ENCODE measurements at regions not wholly inside any gene's neighbourhood (a gene's known extent, or its start where the extent isn't known, plus 50 kb on each side); places are given as distances from the start of the nearest gene placed in this dataset.
"Not testable (repeated sequence)": the region's sequence is repeated elsewhere in the genome, so short reads cannot be mapped to it uniquely, and the experiment has no call there.

GRCh38 chr7:93706162-93706561, 131.6 kb upstream of the CALCR start:
- H2BK120ac ChIP-seq (ENCODE audit: low read depth, low read length); H4K5ac ChIP-seq (ENCODE audit: low read depth, low read length); H4K91ac ChIP-seq (ENCODE audit: insufficient read depth, low read depth, low read length); H3K27me3 ChIP-seq (ENCODE audit: control insufficient read depth, insufficient read depth, low read length); H3K9me3 ChIP-seq (ENCODE audit: control insufficient read depth, insufficient read depth, low read length); in situ Hi-C loops (cut with MboI; ENCODE audit: low sequenced_read_pairs); H3K9ac ChIP-seq (ENCODE audit: low read depth, low read length); POLR2A ChIA-PET (ENCODE audit: unreplicated experiment); BruUV-seq (replicated peaks); H3K4me2 ChIP-seq (ENCODE audit: low read depth, low read length); CTCF ChIA-PET; H3K79me1 ChIP-seq (ENCODE audit: low read depth in 1 of 2, low read length in 2 of 2); H2AFZ ChIP-seq (replicated peaks; ENCODE audit: low read length, poor library complexity); H2BK15ac ChIP-seq (ENCODE audit: low read depth, low read length); H3K4ac ChIP-seq (ENCODE audit: low read depth, low read length); H3K4me1 ChIP-seq (ENCODE audit: control insufficient read depth, insufficient read depth, low read length); H3K23ac ChIP-seq (ENCODE audit: low read depth, low read length); intact Hi-C loops (cut with micrococcal nuclease); H3K9me1 ChIP-seq (ENCODE audit: insufficient read depth, low read length); H3K36me3 ChIP-seq (ENCODE audit: control insufficient read depth, insufficient read depth, low read length); H3K27ac ChIP-seq (ENCODE audit: insufficient read depth, low read length); H4K20me1 ChIP-seq (ENCODE audit: insufficient read depth, low read length); H2AK5ac ChIP-seq (ENCODE audit: low read depth, low read length); DNase-seq; ATAC-seq (ENCODE audit: low read depth); dilution Hi-C loops (cut with HindIII; ENCODE audit: low sequenced_read_pairs, unreplicated experiment); H2BK20ac ChIP-seq (ENCODE audit: low read depth, low read length); H3K14ac ChIP-seq (replicated peaks; ENCODE audit: low read depth, low read length); H2BK5ac ChIP-seq (ENCODE audit: low read depth, low read length, poor library complexity, severe bottlenecking); H4K8ac ChIP-seq (ENCODE audit: low read depth in 2 of 2, low read length in 2 of 2); H2AK9ac ChIP-seq (replicated peaks; ENCODE audit: low read depth, low read length, poor library complexity); H3K18ac ChIP-seq (ENCODE audit: low read depth, low read length); H3K56ac ChIP-seq (ENCODE audit: extremely low read depth, insufficient read depth, low read length); H3K4me3 ChIP-seq (ENCODE audit: insufficient read depth, low read depth, low read length): not testable (repeated sequence)
- 80% methylated on average over 1 of the region's 4 CpGs; no CpG with 5 or more reads in 1 of the 2 experiments for WGBS, 2 experiments (ENCODE audit: extremely low coverage in 2 of 2, insufficient read length in 1 of 2)

Data from IMR-90 (cell line).